CD4-positive, alpha-beta T cell treated with Interleukin-4 for 1 hour (primary cell): ENCODE measurements at regions not wholly inside any gene's neighbourhood (a gene's known extent, or its start where the extent isn't known, plus 50 kb on each side); places are given as distances from the start of the nearest gene placed in this dataset.

Source experiments
- DNase-seq, 2 donors: peaks; one replicate each; pipeline ENCODE4 v3.0.0-alpha.2; 2020 to 2022

- no peak for DNase-seq
Measured at GRCh38 chr12:59929110-59929509, 333.3 kb downstream of the SLC16A7 start.

GRCh38 chr12:59934486-59934885 is 338.7 kb downstream of the SLC16A7 start:
- DNase-seq = no peak

- DNase-seq = no peak
Measured at GRCh38 chr12:59936534-59936933, 340.7 kb downstream of the SLC16A7 start.

GRCh38 chr12:59937148-59937547 is 341.3 kb downstream of the SLC16A7 start:
- no peak for DNase-seq

- no peak for DNase-seq
Measured at GRCh38 chr12:59938190-59938962, 342.5 kb downstream of the SLC16A7 start.

- DNase-seq = no peak
Measured at GRCh38 chr12:59940631-59941342, 345.0 kb downstream of the SLC16A7 start.

GRCh38 chr12:59941461-59941860 is 345.6 kb downstream of the SLC16A7 start:
- DNase-seq = no peak

GRCh38 chr12:59944177-59944576 is 348.3 kb downstream of the SLC16A7 start:
- no peak for DNase-seq

- no peak for DNase-seq
Measured at GRCh38 chr12:59946635-59947034, 350.8 kb downstream of the SLC16A7 start.

GRCh38 chr12:59963546-59963945 is 367.7 kb downstream of the SLC16A7 start:
- DNase-seq = no peak

GRCh38 chr12:59972905-59973304 is 377.1 kb downstream of the SLC16A7 start:
- DNase-seq = no peak

GRCh38 chr12:59973515-59973914 is 377.7 kb downstream of the SLC16A7 start:
- DNase-seq = no peak

- DNase-seq = no peak
Measured at GRCh38 chr12:59977779-59978178, 381.9 kb downstream of the SLC16A7 start.

GRCh38 chr12:59980476-59980875 is 384.6 kb downstream of the SLC16A7 start:
- no peak for DNase-seq

GRCh38 chr12:59999291-59999690 is 403.5 kb downstream of the SLC16A7 start:
- no peak for DNase-seq

- DNase-seq = no peak
Measured at GRCh38 chr12:60010486-60010885, 414.7 kb downstream of the SLC16A7 start.

GRCh38 chr12:60012659-60013058 is 416.8 kb downstream of the SLC16A7 start:
- DNase-seq = no peak

GRCh38 chr12:60014436-60014835 is 418.6 kb downstream of the SLC16A7 start:
- DNase-seq = no peak

GRCh38 chr12:60020068-60020467 is 424.2 kb downstream of the SLC16A7 start:
- DNase-seq = no peak

- DNase-seq = no peak
Measured at GRCh38 chr12:60021235-60021634, 425.4 kb downstream of the SLC16A7 start.

- no peak for DNase-seq
Measured at GRCh38 chr12:60027266-60027665, 431.4 kb downstream of the SLC16A7 start.

- no peak for DNase-seq
Measured at GRCh38 chr12:60034147-60034546, 438.3 kb downstream of the SLC16A7 start.

- DNase-seq = no peak
Measured at GRCh38 chr12:60035835-60036234, 440.0 kb downstream of the SLC16A7 start.

- DNase-seq = no peak
Measured at GRCh38 chr12:60042835-60043234, 447.0 kb downstream of the SLC16A7 start.
